Hepatic stellate cell (primary cell): ENCODE measurements at regions not wholly inside any gene's neighbourhood (a gene's known extent, or its start where the extent isn't known, plus 50 kb on each side); places are given as distances from the start of the nearest gene placed in this dataset.
"Not testable (repeated sequence)": the region's sequence is repeated elsewhere in the genome, so short reads cannot be mapped to it uniquely, and the experiment has no call there.

ENCODE experiments used
- DNase-seq: peaks from one replicate; pipeline ENCODE4 v3.0.0; 2011; ENCODE audit warnings: low spot score

DNA sequence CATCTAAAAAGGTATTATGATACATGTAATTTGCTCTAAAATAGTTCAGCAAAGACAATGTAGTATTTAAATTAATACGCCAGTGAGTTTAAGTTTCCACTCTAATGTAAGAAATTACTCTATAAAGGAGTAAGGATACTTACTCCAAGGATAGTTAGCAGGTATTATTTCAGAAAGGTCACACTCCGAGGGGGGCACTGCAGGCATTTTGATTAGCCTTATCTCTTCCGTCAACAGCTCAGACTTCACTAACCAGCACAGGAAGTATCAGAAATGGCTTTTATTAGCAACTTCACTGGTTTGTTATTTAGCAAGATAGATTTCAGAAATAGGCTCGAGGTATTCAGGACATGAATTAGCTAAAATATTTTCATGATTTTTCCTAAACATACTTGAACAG, 127.0 kb downstream of the COX18 start:
- DNase-seq: no peak

GRCh38 chr4:72938516-72938915, 131.0 kb downstream of the COX18 start:
- DNase-seq: no peak

GRCh38 chr4:72935462-72935861, 134.1 kb downstream of the COX18 start:
- no peak for DNase-seq

- no peak for DNase-seq
Observed at GRCh38 chr4:72933029-72933428, 136.5 kb downstream of the COX18 start.

DNA sequence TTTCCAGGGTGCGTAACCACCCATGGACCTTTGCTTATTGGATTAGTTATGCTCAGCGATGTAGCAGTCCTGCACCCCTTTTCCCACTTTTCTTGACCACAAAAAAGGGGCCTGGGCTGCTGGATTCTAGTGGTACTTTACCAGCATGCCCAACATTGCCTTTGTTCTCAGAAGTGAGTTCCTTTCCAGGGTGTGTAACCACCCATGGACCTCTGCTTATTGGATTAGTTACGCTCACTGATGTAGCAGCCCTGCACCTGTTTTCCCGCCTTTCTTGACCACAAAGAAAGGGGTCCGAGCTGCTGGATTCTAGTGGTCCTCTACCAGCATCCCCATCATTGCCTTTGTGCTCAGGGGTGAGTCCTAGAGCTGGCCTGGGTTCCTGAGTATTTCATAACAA, 138.2 kb downstream of the COX18 start:
- no peak for DNase-seq

DNA sequence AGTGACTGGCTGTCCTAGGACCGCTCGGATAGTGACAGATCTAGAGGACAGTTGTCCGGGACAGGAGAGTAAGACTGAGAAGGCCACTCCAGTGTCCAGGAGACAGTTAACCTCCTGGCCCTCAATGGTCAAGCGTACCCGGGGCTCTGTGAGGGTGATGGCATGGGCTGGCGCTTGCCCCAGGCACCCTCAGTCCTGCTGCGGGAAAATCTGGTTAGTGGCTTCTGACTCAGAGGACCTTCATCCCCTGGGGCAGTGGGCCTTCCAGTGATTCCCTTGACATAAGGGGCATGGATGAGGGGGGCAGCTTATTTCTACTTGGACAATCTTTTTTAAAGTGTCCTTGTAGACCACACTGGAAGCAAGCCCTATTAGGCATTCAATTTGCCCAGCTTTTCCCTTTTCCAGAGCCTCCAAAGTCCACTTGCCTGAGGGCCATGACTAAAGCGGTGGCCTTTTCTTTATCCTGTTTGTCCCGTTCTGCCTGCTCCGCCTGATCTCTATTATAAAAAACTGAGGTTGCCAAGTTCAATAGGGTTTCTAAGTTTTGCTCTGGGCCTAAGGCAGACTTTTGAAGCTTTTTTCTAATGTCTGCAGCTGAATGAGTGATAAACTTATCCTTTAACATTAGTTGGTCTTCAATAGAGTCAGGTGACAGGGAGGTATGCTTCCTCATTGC, 139.8 kb downstream of the COX18 start:
- DNase-seq: not testable (repeated sequence)

DNA sequence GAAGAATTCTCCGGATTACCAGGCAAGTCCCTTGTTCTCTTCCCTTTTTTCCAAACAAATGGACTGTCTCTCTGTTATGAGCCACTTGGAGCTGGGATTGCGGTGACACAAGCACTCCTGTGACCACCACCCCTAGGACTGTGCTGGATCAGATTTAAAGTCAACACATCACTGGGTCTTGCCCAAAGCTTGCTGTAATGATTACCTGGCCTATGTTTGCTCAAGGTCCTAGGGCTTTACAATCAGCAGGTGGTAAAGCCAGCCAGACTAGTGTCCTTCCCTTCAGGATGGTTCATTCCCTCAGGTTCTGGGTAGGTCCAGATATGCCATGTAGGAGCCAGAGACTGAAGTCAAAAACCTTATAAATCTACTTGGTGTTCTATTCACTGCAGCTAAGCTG, 144.7 kb downstream of the COX18 start:
- no peak for DNase-seq

- no peak for DNase-seq
Observed at GRCh38 chr4:72919937-72920336, 149.6 kb downstream of the COX18 start.

DNA sequence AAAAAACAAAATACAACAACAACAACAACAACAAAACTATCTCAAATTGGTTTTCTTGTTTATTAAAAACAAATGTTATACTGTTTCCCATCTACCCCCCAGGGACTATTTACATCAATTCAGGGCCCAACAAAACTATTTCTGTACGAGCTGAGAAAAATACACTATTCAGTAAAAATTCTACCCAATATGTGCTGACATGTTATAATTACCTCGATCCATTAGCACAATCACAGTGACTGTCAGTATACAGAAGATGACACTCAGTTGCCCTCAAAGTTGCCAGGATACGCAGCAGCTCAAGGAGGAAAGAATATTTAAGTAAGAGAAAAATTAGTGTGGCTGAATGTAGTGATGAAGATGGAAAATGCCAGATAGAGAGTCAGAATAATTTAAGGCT, 150.1 kb downstream of the COX18 start:
- DNase-seq: no peak

DNA sequence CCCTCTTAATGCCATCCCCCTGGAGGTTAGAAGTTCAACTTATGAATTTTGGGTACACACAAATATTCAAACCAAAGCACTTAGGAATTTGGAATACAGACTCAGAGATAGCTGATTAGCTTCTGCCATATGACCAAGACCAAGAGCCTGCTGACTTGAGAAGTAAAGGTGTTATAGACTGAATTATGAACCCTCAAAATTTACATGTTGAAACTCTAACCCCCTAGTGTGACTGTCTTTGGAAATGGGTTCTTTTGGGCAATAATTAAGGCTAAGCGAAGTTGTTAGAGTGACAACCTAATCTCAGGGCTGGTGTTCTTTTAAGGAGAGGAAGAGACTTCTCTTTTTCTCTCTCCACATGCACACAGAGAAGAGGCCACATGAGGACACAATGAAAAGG, 151.2 kb downstream of the COX18 start:
- DNase-seq: no peak

DNA sequence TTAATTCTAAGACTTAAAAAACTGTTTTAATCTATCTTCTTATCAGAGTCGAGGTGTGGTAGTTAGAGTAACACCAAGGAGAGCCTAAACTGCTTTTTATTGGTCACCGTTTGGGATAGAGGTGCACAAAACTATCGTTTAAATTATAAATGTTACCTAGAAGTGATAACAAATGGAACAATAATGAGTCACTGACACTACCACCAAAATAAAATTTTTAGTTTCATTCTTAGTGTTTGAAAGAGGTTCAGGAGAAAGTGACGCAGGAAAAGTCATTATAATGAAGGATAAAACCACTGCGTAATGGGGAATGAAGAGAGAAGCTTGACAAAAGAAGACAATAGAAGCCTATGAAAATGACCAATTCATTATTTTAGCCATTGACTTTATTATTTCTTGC, 158.2 kb downstream of the COX18 start:
- no peak for DNase-seq

GRCh38 chr4:72909461-72909860, 160.1 kb downstream of the COX18 start:
- DNase-seq: peak; percentile 14

DNA sequence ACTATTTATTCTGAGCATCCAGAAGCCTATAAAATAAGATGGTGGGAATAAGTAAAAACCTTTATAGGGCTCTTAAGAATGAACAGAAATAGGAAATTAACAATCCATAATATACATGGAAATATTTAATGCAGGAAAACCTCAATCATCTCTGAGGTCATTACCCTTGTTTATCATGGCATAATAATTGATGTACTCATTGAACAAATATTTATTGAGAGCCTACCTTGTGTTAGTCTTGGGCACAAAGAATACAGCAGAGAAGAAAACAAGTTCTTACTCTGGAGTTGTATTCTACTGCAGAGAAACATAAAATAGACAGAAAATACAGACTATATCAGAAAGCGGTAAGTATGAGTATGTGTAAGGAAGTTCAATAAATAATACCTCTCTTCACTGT, 167.2 kb downstream of the COX18 start:
- no peak for DNase-seq

- no peak for DNase-seq
Observed at GRCh38 chr4:72901553-72901952, 168.0 kb downstream of the COX18 start.

GRCh38 chr4:72900952-72901351, 168.6 kb downstream of the COX18 start:
- no peak for DNase-seq

DNA sequence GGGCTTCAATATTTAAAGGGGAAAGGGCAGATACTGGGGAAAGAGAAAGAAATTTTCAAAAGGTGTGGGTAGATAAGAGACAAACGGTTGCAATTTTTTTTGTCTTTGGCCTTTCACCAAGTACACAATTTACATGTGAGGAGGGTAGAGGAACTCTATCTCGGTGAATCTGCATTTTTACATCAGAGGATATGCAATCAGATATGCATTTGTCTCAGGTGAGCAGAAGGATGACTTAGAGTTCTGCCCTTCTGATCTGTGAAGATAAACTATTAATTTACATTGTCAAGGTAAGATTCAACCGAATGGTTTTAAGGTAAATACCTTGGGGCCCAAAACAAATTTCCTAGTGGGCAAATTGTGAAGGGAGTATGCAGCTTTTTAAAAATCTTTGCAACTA, 169.9 kb downstream of the COX18 start:
- DNase-seq: no peak

DNA sequence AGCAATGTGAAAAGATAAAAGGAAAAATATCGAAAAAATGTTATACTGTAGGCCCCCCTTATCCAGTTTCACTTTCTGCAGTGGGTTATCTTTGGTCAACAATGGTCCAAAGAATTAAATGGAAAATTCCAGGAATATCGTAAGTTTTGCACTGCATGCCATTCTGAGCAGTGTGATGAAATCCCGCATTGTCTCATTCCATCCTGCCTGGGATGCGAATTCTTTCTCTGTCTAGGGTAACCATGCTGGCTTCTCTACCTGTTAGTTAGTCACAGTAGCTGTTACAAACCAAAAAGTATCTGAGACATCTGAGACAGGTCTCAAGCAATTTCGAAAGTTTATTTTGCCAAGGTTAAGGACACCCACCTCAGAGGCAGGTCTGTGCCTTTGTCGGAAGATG, 170.3 kb downstream of the COX18 start:
- DNase-seq: no peak

- DNase-seq: peak; percentile 77
Observed at GRCh38 chr4:72896515-72896914, 173.0 kb downstream of the COX18 start.

DNA sequence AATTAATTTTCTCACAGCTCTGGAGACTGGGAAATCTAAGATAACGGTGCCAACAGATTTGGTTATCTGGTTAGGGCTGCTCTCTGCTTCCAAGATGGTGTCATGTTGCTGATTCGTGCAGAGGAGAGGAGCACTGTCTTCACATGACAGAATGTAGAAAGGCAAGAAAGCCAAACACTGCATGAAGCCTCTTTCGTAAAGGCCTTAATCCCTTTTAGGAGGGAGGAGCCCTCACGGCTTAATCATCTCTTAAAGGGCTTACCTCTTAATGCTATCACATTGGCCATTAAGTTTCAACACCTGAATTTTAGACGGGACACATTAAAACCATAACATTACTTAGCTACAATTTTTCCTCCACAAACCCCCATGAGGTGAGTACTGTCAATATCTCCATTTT, 174.1 kb downstream of the COX18 start:
- DNase-seq: no peak

DNA sequence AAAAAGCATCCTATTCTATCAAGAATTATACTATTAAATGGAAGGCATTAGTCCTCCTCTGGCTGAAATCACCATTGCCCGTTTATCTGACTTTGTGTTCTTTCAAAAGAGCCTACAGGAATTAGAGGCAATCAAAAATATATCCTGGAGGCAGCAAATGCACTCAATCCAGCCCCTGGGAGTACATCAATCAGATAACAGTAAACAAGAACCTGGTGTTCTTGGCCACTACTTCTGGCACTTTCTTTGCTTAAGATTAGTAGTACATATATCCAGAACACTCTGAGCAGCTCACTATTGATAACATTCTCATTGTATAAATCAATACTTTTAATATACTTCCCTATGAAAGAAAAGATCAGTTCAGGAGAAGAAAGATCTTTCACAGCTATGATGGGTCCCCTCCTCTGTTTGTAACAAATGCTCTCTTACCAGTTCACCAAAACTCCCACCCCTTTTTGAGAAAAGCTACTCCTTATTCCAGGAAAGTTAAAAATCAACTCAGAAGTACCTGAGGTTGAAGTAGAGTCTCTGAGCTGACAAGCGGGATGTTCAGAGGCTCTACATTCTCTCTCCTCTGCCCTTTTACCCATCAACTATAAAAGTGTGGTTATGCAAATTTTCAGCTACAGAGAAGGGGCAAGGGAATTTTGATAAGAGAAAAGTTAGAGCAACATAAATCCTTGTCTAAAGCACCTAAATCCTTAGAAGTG, 176.0 kb downstream of the COX18 start:
- DNase-seq: no peak

- DNase-seq: no peak
Observed at GRCh38 chr4:72888331-72888730, 181.2 kb downstream of the COX18 start.

DNA sequence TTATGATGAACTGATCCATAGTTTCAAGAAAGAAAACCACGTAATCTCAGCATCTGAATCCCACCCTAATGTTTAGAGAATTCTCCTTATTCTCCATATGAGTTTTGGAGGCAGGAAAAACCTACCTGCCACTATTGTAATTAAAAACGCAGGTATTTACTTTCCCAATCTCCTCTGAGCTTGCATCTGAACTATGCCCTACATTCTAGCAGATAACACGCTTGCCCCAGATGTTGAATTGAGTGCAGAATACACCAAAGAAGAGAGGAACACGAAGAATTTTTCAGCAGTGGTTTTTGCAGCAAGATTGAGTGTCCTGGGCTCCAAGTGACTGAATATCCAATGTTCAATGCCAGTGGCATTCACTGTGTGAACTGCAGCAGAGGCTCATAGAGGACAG, 182.4 kb downstream of the COX18 start:
- no peak for DNase-seq

GRCh38 chr4:72886602-72887001, 182.9 kb downstream of the COX18 start:
- no peak for DNase-seq

GRCh38 chr4:72884225-72884624, 185.3 kb downstream of the COX18 start:
- DNase-seq: not testable (repeated sequence)
